HG03378 (cell line): ENCODE measurements at regions not wholly inside any gene's neighbourhood (a gene's known extent, or its start where the extent isn't known, plus 50 kb on each side); places are given as distances from the start of the nearest gene placed in this dataset.

Experiments used
- ATAC-seq: cut with Tn5 transposase; IDR thresholded peaks from one replicate; pipeline ENCODE4 v1.9.1; 2021; ENCODE audit warnings: mild to moderate bottlenecking, moderate library complexity; ENCODE audit not compliant: unreplicated experiment

GRCh38 chr4:100742045-100742444 is 224.2 kb upstream of the EMCN start:
- ATAC-seq: no peak

- no peak for ATAC-seq
Observed at GRCh38 chr4:100739426-100739825, 221.6 kb upstream of the EMCN start.

GRCh38 chr4:100738196-100739165 is 220.7 kb upstream of the EMCN start:
- no peak for ATAC-seq

- no peak for ATAC-seq
Observed at GRCh38 chr4:100736641-100737451, 219.0 kb upstream of the EMCN start.

GRCh38 chr4:100728861-100729260 is 211.0 kb upstream of the EMCN start:
- no peak for ATAC-seq

GRCh38 chr4:100722866-100723459 is 205.1 kb upstream of the EMCN start:
- no peak for ATAC-seq

GRCh38 chr4:100722133-100722532 is 204.3 kb upstream of the EMCN start:
- ATAC-seq: no peak

- no peak for ATAC-seq
Observed at GRCh38 chr4:100721490-100721889, 203.7 kb upstream of the EMCN start.

- no peak for ATAC-seq
Observed at GRCh38 chr4:100721077-100721476, 203.3 kb upstream of the EMCN start.

- no peak for ATAC-seq
Observed at GRCh38 chr4:100716416-100716815, 198.6 kb upstream of the EMCN start.

GRCh38 chr4:100708776-100709175 is 191.0 kb upstream of the EMCN start:
- ATAC-seq: no peak

- no peak for ATAC-seq
Observed at GRCh38 chr4:100707786-100708185, 190.0 kb upstream of the EMCN start.

GRCh38 chr4:100696531-100696930 is 178.7 kb upstream of the EMCN start:
- no peak for ATAC-seq

GRCh38 chr4:100695871-100696270 is 178.0 kb upstream of the EMCN start:
- ATAC-seq: no peak

- no peak for ATAC-seq
Observed at GRCh38 chr4:100695039-100695654, 177.3 kb upstream of the EMCN start.

- ATAC-seq: no peak
Observed at GRCh38 chr4:100694467-100694866, 176.6 kb upstream of the EMCN start.

- no peak for ATAC-seq
Observed at GRCh38 chr4:100690812-100691211, 173.0 kb upstream of the EMCN start.

GRCh38 chr4:100688368-100688767 is 170.5 kb upstream of the EMCN start:
- no peak for ATAC-seq

GRCh38 chr4:100682477-100683218 is 164.8 kb upstream of the EMCN start:
- ATAC-seq: no peak

GRCh38 chr4:100681289-100681688 is 163.5 kb upstream of the EMCN start:
- no peak for ATAC-seq
